ENCODE measurements at regions not wholly inside any gene's neighbourhood (a gene's known extent, or its start where the extent isn't known, plus 50 kb on each side); places are given as distances from the start of the nearest gene placed in this dataset.

GRCh38 chr21:27017246-27017645, 50.4 kb upstream of the ADAMTS5 start:
- DNase-seq (ENCODE audit: low read depth) = no peak

All from stromal cell of bone marrow (primary cell).